HL-60 (cell line): ENCODE measurements at regions not wholly inside any gene's neighbourhood (a gene's known extent, or its start where the extent isn't known, plus 50 kb on each side); places are given as distances from the start of the nearest gene placed in this dataset.

ENCODE experiments used
- DNase-seq, 2 experiments: peaks; one replicate each; pipeline ENCODE4 v3.0.0-alpha.2; 2010 to 2020; ENCODE audit warnings: low read depth in 1 of 2, low spot score in 1 of 2
- H3K27ac ChIP-seq: fragments of 250-450 bp; sonication (Bioruptor Pico); replicated peaks from 2 replicates; pipeline ENCODE4 v1.5.1; 2020; ENCODE audit warnings: mild to moderate bottlenecking, moderate library complexity
- H3K27me3 ChIP-seq: fragments of 250-450 bp; sonication (Bioruptor Pico); 2 replicates; pipeline ENCODE4 v1.5.1; 2021; ENCODE audit warnings: mild to moderate bottlenecking, moderate library complexity; ENCODE audit not compliant: insufficient read depth, poor library complexity, severe bottlenecking
- H3K4me3 ChIP-seq: replicated peaks from 2 replicates; pipeline ENCODE4 v1.5.1; 2011; ENCODE audit warnings: mild to moderate bottlenecking, control low read depth, low read length; ENCODE audit not compliant: insufficient read depth
- GABPA ChIP-seq: IDR thresholded peaks from 2 replicates; pipeline ENCODE4 v1.6.1; 2012; ENCODE audit warnings: low read depth
- POLR2AphosphoS5 ChIP-seq: IDR thresholded peaks from 2 replicates; pipeline ENCODE4 v1.6.1; 2012; ENCODE audit warnings: low read depth
- SPI1 ChIP-seq: IDR thresholded peaks from 2 replicates; pipeline ENCODE4 v1.6.1; 2012; ENCODE audit warnings: low read depth, mild to moderate bottlenecking, borderline replicate concordance
- TF ChIP-seq, protein P1 (sequence below): IDR thresholded peaks from one replicate; pipeline ENCODE4 v1.5.1; 2011; ENCODE audit warnings: low read length, control low read depth, inconsistent platforms; ENCODE audit not compliant: insufficient read depth
- TF ChIP-seq, protein P2 (sequence below): IDR thresholded peaks from 2 replicates; pipeline ENCODE4 v1.6.1; 2012; ENCODE audit warnings: low read depth; ENCODE audit not compliant: insufficient replicate concordance

DNA sequence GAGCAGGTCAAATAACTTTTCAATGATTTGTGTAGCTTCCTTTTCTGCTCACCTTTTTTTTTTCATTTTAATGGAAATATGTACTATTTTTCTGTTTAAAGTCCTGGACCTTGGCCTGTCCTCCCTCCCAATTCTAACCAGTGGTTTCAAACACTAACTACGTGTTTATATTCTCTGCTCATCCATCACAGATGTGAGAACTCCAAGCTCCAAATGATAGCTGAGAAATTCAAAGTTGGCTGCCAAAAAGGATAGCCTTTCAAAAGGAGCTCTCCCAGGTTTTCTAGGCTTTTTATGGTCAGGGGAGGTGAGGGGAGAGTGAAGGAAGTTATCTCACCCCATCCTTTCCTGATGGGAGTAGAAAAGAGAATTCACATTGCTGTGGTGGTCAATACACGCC lies 486.0 kb upstream of the TBX3 start:
- Histone ChIP-seq H3K4me3 (no peak overlapping the region), H3K27ac (no peak overlapping the region), H3K27me3 (no peaks in the 10 kb centered on the region)
- TF ChIP-seq GABPA: no peak
- no peak for TF ChIP-seq POLR2AphosphoS5
- TF ChIP-seq, protein P1, sequence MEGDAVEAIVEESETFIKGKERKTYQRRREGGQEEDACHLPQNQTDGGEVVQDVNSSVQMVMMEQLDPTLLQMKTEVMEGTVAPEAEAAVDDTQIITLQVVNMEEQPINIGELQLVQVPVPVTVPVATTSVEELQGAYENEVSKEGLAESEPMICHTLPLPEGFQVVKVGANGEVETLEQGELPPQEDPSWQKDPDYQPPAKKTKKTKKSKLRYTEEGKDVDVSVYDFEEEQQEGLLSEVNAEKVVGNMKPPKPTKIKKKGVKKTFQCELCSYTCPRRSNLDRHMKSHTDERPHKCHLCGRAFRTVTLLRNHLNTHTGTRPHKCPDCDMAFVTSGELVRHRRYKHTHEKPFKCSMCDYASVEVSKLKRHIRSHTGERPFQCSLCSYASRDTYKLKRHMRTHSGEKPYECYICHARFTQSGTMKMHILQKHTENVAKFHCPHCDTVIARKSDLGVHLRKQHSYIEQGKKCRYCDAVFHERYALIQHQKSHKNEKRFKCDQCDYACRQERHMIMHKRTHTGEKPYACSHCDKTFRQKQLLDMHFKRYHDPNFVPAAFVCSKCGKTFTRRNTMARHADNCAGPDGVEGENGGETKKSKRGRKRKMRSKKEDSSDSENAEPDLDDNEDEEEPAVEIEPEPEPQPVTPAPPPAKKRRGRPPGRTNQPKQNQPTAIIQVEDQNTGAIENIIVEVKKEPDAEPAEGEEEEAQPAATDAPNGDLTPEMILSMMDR: no peak
- TF ChIP-seq SPI1: no peak
- TF ChIP-seq, protein P2, sequence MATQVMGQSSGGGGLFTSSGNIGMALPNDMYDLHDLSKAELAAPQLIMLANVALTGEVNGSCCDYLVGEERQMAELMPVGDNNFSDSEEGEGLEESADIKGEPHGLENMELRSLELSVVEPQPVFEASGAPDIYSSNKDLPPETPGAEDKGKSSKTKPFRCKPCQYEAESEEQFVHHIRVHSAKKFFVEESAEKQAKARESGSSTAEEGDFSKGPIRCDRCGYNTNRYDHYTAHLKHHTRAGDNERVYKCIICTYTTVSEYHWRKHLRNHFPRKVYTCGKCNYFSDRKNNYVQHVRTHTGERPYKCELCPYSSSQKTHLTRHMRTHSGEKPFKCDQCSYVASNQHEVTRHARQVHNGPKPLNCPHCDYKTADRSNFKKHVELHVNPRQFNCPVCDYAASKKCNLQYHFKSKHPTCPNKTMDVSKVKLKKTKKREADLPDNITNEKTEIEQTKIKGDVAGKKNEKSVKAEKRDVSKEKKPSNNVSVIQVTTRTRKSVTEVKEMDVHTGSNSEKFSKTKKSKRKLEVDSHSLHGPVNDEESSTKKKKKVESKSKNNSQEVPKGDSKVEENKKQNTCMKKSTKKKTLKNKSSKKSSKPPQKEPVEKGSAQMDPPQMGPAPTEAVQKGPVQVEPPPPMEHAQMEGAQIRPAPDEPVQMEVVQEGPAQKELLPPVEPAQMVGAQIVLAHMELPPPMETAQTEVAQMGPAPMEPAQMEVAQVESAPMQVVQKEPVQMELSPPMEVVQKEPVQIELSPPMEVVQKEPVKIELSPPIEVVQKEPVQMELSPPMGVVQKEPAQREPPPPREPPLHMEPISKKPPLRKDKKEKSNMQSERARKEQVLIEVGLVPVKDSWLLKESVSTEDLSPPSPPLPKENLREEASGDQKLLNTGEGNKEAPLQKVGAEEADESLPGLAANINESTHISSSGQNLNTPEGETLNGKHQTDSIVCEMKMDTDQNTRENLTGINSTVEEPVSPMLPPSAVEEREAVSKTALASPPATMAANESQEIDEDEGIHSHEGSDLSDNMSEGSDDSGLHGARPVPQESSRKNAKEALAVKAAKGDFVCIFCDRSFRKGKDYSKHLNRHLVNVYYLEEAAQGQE: no peak
- DNase-seq: no peak

DNA sequence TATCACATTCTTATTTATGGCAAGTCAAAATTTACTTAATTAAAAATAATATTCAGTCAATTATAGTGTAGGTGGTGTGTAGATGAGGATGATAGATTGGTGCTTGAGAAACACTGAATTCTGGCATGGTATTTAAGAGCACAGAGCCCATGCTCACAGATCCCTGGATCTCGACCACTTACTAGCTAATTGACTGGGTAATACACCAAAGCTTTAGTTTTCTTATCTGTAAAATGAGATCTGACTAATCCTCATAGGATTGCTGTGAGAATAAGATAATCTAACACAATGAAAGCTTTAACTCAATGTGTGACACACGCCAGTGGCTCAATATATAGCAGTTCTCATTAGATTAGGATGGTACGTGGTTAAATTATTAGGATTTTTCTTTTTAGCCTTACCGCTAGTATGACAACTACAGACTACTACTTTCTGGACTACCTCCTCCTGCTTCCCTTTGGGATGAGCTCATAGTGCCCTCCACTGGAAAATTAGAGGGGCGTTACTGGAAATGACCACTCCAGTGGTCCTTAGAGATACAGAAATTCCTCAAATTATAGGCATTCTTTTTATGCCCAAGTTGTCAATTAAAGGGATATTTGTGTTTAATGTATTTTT lies 482.8 kb upstream of the TBX3 start:
- H3K4me3 ChIP-seq: no peak overlapping the region
- no peaks in the 10 kb centered on the region for H3K27me3 ChIP-seq
- no peak overlapping the region for H3K27ac ChIP-seq
- TF ChIP-seq, protein P1: no peak
- TF ChIP-seq POLR2AphosphoS5 (no peak), SPI1 (no peak), GABPA (no peak)
- TF ChIP-seq, protein P2: no peak
- DNase-seq: no peak

DNA sequence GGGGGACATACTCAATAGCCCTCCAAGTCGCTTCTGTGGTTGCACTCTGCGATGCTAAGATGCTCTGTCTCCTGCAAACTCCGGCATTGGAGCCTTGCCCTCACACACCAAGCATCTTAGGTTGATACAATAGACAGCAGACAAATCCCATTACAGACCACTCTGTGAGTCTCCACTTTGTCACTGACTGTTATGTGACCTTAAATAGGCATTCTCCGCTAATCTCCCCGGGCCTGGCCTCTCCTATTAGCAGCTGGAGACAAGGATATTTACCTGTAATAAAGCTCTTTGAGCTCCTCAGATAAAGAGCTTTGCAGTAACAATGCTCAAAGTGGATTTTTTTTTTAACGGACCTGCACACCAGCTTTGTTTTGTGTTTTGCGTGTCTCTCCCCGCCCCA lies 479.7 kb upstream of the TBX3 start:
- Histone ChIP-seq H3K27me3 (no peaks in the 10 kb centered on the region), H3K4me3 (no peak overlapping the region), H3K27ac (no peak overlapping the region)
- no peak for DNase-seq
- TF ChIP-seq, protein P2: no peak
- TF ChIP-seq SPI1 (no peak), GABPA (no peak), POLR2AphosphoS5 (no peak)
- TF ChIP-seq, protein P1: no peak
